Activated naive CD8-positive, alpha-beta T cell treated with anti-CD3 and anti-CD28 coated beads, Interleukin-2, amount 50 U/mL, for 24 hours (primary cell): ENCODE measurements at regions not wholly inside any gene's neighbourhood (a gene's known extent, or its start where the extent isn't known, plus 50 kb on each side); places are given as distances from the start of the nearest gene placed in this dataset.

ENCODE experiments used
- ATAC-seq: fragments of 150-1000 bp; cut with Tn5 transposase; one replicate; pipeline ENCODE4 v1.10.0; 2021
- DNase-seq: peaks from one replicate; pipeline ENCODE4 v3.0.0; 2021
- H3K27ac Mint-ChIP-seq: one replicate; pipeline ENCODE4 v1.8.0; 2021; ENCODE audit warnings: mild to moderate bottlenecking, mixed read lengths
- H3K27me3 Mint-ChIP-seq: one replicate; pipeline ENCODE4 v1.8.0; 2021; ENCODE audit warnings: mixed read lengths
- H3K36me3 Mint-ChIP-seq: one replicate; pipeline ENCODE4 v1.8.0; 2021; ENCODE audit warnings: low read depth, mixed read lengths
- H3K4me1 Mint-ChIP-seq: one replicate; pipeline ENCODE4 v1.8.0; 2021; ENCODE audit warnings: mixed read lengths
- H3K4me3 Mint-ChIP-seq: one replicate; pipeline ENCODE4 v1.8.0; 2021; ENCODE audit warnings: mild to moderate bottlenecking, moderate library complexity, mixed read lengths
- H3K9me3 Mint-ChIP-seq: one replicate; pipeline ENCODE4 v1.8.0; 2021; ENCODE audit warnings: mixed read lengths

- H3K4me1 Mint-ChIP-seq: no peaks in the 10 kb centered on the region
- H3K4me3 Mint-ChIP-seq: no peak overlapping the region
- no peaks in the 10 kb centered on the region for H3K27me3 Mint-ChIP-seq
- H3K9me3 Mint-ChIP-seq: no peaks in the 10 kb centered on the region
- no peak for ATAC-seq
- no peak overlapping the region for H3K27ac Mint-ChIP-seq
- DNase-seq: no peak
- no peaks in the 10 kb centered on the region for H3K36me3 Mint-ChIP-seq
Measured at GRCh38 chr4:123250843-123251242, 145.8 kb upstream of the SPRY1 start.

DNA sequence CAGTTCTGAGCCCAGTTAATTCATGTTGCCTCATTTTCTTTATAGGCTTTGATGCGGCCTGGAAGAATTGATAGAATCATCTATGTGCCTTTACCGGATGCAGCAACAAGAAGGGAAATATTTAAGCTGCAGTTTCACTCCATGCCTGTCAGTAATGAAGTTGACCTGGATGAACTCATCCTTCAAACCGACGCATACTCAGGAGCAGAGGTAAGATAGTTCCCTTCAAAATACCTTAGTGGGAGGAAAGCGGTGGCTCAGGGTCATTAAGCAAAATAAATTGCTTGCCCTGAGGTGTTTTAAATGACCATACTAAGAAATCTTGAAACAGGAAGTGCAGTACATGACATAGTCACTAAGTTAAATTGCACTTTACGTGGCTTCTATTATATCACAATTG, 140.6 kb upstream of the SPRY1 start:
- ATAC-seq: no peak
- no peak overlapping the region for H3K27ac Mint-ChIP-seq
- H3K36me3 Mint-ChIP-seq: peaks cover 15% of the 10 kb centered on the region
- no peaks in the 10 kb centered on the region for H3K27me3 Mint-ChIP-seq
- no peak for DNase-seq
- H3K4me3 Mint-ChIP-seq: no peak overlapping the region
- no peaks in the 10 kb centered on the region for H3K9me3 Mint-ChIP-seq
- peaks cover 7% of the 10 kb centered on the region for H3K4me1 Mint-ChIP-seq

DNA sequence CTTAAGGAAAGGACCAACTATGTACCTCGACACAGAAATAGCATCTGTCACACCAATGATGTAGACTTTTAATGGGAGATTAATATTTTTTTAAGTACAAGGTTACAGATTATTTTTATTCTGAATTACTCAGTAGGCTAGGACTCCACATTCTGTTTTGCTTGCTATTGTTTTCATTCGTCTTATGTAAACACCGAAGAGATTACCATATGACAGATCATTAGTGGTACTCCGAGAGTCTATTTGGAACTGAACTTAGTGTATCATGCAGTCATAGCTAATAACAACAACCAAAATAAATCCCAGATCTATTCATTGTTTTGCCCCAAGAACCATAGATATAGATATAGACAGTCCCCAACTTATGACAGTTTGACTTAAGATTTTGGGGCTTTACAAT, 139.7 kb upstream of the SPRY1 start:
- Mint-ChIP-seq H3K4me1 (peaks cover 7% of the 10 kb centered on the region), H3K9me3 (no peaks in the 10 kb centered on the region), H3K36me3 (peaks cover 15% of the 10 kb centered on the region), H3K4me3 (no peak overlapping the region), H3K27ac (no peak overlapping the region), H3K27me3 (no peaks in the 10 kb centered on the region)
- DNase-seq (no peak), ATAC-seq (no peak)

DNA sequence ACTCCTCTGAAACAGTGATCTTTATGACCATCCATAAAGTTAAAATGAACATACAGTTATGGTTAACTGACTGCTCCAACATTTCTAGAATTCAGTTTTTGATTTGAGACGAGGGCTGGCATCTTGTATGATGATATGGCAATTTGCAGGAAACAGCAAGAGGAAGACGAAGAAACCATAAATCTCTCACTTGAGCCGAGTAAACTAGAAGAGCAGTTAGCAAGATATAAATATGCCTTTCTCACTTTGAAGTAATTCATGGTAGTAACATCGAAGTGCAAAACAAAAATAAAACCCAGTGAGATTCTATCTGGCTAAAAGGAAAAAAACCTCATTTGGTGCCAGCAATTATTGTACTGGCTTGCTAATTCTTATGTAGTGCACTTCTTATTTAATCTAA, 139.0 kb upstream of the SPRY1 start:
- no peak for DNase-seq
- no peak for ATAC-seq
- no peaks in the 10 kb centered on the region for H3K9me3 Mint-ChIP-seq
- no peaks in the 10 kb centered on the region for H3K27me3 Mint-ChIP-seq
- peaks cover 15% of the 10 kb centered on the region for H3K36me3 Mint-ChIP-seq
- H3K27ac Mint-ChIP-seq: no peak overlapping the region
- peaks cover 7% of the 10 kb centered on the region for H3K4me1 Mint-ChIP-seq
- no peak overlapping the region for H3K4me3 Mint-ChIP-seq

- Mint-ChIP-seq H3K4me3 (no peak overlapping the region), H3K9me3 (no peaks in the 10 kb centered on the region), H3K4me1 (peaks cover 7% of the 10 kb centered on the region), H3K27me3 (no peaks in the 10 kb centered on the region), H3K36me3 (peaks cover 24% of the 10 kb centered on the region), H3K27ac (no peak overlapping the region)
- ATAC-seq: no peak
- DNase-seq: no peak
Measured at GRCh38 chr4:123259676-123260646, 136.6 kb upstream of the SPRY1 start.

GRCh38 chr4:123260653-123261052, 135.9 kb upstream of the SPRY1 start:
- H3K27ac Mint-ChIP-seq: no peak overlapping the region
- no peaks in the 10 kb centered on the region for H3K27me3 Mint-ChIP-seq
- no peaks in the 10 kb centered on the region for H3K9me3 Mint-ChIP-seq
- H3K4me1 Mint-ChIP-seq: peaks cover 7% of the 10 kb centered on the region
- DNase-seq (no peak), ATAC-seq (no peak)
- no peak overlapping the region for H3K4me3 Mint-ChIP-seq
- peaks cover 24% of the 10 kb centered on the region for H3K36me3 Mint-ChIP-seq

DNA sequence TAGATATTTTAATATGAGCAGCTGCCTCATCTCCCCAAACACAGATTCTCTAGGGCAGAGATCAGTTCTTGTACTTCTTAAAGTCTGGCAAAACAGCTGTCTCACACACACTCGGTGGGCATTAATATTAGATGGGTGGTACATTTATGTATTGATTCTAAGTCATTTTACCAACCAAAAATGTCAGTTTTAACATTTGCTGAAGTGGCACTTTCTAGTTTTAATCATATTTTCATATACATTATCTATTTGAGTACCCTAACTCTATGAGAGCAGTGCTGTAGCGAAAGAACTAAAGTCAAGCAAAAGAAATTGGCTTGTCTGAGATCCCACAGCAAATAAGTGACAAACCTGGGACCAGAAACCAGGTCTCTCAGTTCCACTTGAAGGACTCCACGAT, 134.5 kb upstream of the SPRY1 start:
- DNase-seq (no peak), ATAC-seq (no peak)
- Mint-ChIP-seq H3K4me1 (peaks cover 7% of the 10 kb centered on the region), H3K4me3 (no peak overlapping the region), H3K36me3 (peaks cover 24% of the 10 kb centered on the region), H3K27me3 (no peaks in the 10 kb centered on the region), H3K9me3 (no peaks in the 10 kb centered on the region), H3K27ac (no peak overlapping the region)

DNA sequence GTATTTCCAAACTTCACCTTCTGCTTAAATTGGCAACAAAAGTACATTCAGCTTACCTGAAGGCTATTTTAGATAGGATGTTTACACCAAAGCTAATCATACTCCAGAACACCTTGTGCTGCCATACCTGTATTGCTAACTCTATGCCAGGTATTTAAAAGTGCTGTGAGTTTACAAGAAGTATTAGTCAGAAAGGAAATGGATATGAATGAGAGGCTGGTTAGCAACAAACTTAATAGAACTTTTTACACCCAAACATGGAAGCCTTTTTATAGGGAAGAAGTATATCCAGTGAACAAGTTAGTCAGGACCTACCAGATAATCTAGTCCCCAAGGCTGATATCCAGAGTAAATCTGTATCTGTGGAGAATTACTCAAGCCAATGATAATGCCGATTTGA, 131.2 kb upstream of the SPRY1 start:
- DNase-seq: no peak
- Mint-ChIP-seq H3K4me1 (peaks cover under 1% of the 10 kb centered on the region), H3K27me3 (no peaks in the 10 kb centered on the region), H3K4me3 (no peak overlapping the region), H3K9me3 (no peaks in the 10 kb centered on the region), H3K27ac (no peak overlapping the region), H3K36me3 (peaks cover 13% of the 10 kb centered on the region)
- ATAC-seq: no peak

- Mint-ChIP-seq H3K9me3 (no peaks in the 10 kb centered on the region), H3K4me3 (no peak overlapping the region), H3K36me3 (peaks cover 11% of the 10 kb centered on the region), H3K27ac (no peak overlapping the region), H3K27me3 (no peaks in the 10 kb centered on the region), H3K4me1 (no peaks in the 10 kb centered on the region)
- DNase-seq (no peak), ATAC-seq (no peak)
Measured at GRCh38 chr4:123266221-123266620, 130.4 kb upstream of the SPRY1 start.

DNA sequence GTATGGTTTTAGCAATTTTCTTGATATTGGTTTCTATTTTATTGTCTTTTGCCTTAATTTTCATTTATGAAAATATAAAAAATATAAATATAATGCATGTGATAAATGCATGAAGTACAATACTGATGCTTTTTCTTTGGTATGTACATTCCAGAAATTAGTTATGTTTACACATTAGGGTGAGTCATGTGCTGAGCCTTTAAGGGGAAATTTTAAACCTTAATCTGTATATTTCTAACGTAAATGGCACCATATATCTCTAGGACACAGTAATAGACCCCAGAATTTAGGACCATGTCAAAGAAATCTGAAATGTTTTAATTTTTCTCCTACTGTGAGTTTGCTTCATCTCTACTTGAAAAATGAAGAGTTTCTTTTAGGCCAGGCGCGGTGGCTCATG, 117.8 kb upstream of the SPRY1 start:
- H3K4me3 Mint-ChIP-seq: no peak overlapping the region
- DNase-seq (no peak), ATAC-seq (no peak)
- peaks cover 13% of the 10 kb centered on the region for H3K36me3 Mint-ChIP-seq
- H3K9me3 Mint-ChIP-seq: no peaks in the 10 kb centered on the region
- no peaks in the 10 kb centered on the region for H3K27me3 Mint-ChIP-seq
- H3K4me1 Mint-ChIP-seq: no peaks in the 10 kb centered on the region
- no peak overlapping the region for H3K27ac Mint-ChIP-seq

DNA sequence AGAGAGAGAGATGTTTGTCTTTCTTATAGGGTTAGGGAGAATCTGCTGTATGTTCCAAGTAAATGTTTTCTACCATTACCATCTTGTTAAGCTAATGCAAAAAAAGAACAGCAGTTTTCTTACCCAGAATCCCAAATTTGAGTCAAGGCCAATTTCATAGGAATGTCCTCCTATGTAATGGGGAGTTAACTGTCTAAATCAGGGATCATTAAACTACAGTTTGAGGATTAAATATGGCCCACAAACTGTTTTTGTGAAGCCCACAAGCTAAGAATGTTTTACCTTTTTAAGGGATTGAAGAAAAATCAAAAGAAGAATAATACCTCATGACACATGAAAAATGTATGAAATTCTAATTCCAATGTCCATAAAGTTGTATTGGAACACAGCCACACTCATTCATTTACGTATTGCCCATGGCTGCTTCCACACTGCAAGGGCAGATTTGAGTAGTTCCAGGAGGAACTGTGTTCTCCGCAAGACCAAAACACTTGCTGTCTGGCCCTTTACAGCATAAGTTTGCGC, 113.2 kb upstream of the SPRY1 start:
- no peak overlapping the region for H3K4me3 Mint-ChIP-seq
- DNase-seq: no peak
- no peak for ATAC-seq
- peaks cover 15% of the 10 kb centered on the region for H3K36me3 Mint-ChIP-seq
- no peak overlapping the region for H3K27ac Mint-ChIP-seq
- H3K4me1 Mint-ChIP-seq: no peaks in the 10 kb centered on the region
- H3K9me3 Mint-ChIP-seq: no peaks in the 10 kb centered on the region
- no peaks in the 10 kb centered on the region for H3K27me3 Mint-ChIP-seq

DNA sequence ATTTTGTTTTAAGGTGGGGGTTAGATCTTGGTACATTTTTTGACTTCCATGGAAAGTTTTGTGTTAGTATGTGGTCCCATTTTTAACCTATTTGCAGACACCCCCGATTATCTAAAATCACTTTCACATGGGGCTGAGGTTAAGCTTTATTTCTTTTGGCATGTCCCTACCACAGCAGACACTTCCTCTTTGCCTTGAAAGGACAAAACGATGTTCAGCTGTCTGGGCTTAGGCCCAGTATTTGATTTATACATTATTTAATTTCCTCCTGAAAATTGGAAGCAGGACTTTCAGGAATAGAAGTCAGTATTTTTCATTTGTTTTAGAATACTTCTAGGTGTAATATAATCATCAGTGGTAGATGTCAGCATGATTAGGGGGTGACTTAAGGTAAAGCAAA, 112.4 kb upstream of the SPRY1 start:
- no peaks in the 10 kb centered on the region for H3K4me1 Mint-ChIP-seq
- no peak overlapping the region for H3K4me3 Mint-ChIP-seq
- H3K27me3 Mint-ChIP-seq: no peaks in the 10 kb centered on the region
- H3K9me3 Mint-ChIP-seq: peaks cover 1% of the 10 kb centered on the region
- no peak overlapping the region for H3K27ac Mint-ChIP-seq
- H3K36me3 Mint-ChIP-seq: peaks cover 19% of the 10 kb centered on the region
- no peak for ATAC-seq
- no peak for DNase-seq

GRCh38 chr4:123286903-123287466, 109.6 kb upstream of the SPRY1 start:
- DNase-seq: no peak
- H3K27me3 Mint-ChIP-seq: no peaks in the 10 kb centered on the region
- ATAC-seq: no peak
- no peak overlapping the region for H3K27ac Mint-ChIP-seq
- peaks cover 40% of the 10 kb centered on the region for H3K36me3 Mint-ChIP-seq
- H3K4me3 Mint-ChIP-seq: no peak overlapping the region
- peaks cover 25% of the 10 kb centered on the region for H3K9me3 Mint-ChIP-seq
- H3K4me1 Mint-ChIP-seq: no peaks in the 10 kb centered on the region

DNA sequence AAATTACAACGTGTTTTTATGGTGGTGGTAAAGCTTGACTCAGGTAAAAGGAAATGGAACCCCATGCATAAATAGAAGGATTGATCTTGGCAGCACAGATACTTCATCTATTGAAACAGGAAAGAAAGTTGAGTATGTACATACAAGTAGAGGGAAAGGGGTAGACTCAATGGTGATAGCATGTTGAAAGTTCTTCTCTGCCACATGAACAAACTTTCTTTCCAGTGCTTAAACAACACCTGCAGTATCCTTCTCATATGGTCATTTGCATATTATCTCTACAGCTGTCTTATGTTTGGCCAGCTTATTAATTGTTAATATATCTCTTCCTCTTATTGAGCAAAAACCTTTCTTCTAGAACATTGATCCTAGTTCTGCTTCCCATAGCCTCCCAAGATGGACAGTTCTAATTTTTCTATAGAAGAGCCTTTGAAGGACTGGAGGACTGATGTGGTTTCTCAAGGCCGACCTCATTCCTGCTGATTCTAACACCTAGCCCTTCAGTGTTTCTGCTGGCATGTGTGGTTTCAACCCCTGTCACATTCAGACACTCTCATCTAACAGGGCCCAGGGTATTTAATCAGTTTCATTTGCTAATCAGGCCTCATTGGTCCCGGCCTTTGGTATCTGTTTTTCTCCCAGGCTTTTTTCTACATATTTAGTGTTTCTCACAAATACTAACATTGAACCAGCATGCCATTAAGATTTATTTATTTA, 108.1 kb upstream of the SPRY1 start:
- Mint-ChIP-seq H3K4me1 (no peaks in the 10 kb centered on the region), H3K27ac (no peak overlapping the region), H3K9me3 (peaks cover 29% of the 10 kb centered on the region), H3K36me3 (peaks cover 43% of the 10 kb centered on the region), H3K27me3 (no peaks in the 10 kb centered on the region), H3K4me3 (no peak overlapping the region)
- ATAC-seq: no peak
- no peak for DNase-seq

DNA sequence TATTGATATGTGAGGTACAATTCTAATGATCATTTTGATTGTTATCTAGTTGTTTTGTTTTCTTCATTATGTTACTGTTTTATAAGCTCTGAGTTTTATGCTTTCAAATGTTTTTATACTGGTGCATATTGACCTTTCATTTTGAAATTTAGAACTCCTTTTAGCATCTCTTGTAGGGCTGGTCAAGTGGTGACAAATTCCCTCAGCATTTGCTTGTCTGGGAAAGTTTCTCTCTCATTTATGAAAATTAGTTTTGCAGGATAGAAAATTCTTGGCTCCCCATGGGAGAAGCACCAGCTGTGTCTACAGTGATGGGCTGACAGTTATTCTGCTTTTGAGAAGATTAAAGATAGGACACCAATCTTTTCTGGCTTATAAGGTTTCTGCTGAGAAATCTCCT, 105.3 kb upstream of the SPRY1 start:
- Mint-ChIP-seq H3K27ac (no peak overlapping the region), H3K27me3 (no peaks in the 10 kb centered on the region), H3K36me3 (peaks cover 50% of the 10 kb centered on the region), H3K9me3 (peaks cover 32% of the 10 kb centered on the region), H3K4me1 (no peaks in the 10 kb centered on the region), H3K4me3 (no peak overlapping the region)
- ATAC-seq: no peak
- no peak for DNase-seq
